OCI-LY3 (cell line): ENCODE measurements at regions not wholly inside any gene's neighbourhood (a gene's known extent, or its start where the extent isn't known, plus 50 kb on each side); places are given as distances from the start of the nearest gene placed in this dataset.

Experiments used
- EZH2phosphoT487 ChIP-seq: fragments of 200-600 bp; shearing (Covaris generic); IDR thresholded peaks from 2 replicates; pipeline ENCODE4 v1.6.1; 2018; ENCODE audit warnings: antibody characterized with exemption, mixed run types, low read depth
- TF ChIP-seq, protein P1 (sequence below): fragments of 200-600, 300-600 bp; sonication (generic); IDR thresholded peaks from 2 replicates; pipeline ENCODE4 v1.5.1; 2014; ENCODE audit warnings: antibody characterized with exemption, low read length, low read depth

DNA sequence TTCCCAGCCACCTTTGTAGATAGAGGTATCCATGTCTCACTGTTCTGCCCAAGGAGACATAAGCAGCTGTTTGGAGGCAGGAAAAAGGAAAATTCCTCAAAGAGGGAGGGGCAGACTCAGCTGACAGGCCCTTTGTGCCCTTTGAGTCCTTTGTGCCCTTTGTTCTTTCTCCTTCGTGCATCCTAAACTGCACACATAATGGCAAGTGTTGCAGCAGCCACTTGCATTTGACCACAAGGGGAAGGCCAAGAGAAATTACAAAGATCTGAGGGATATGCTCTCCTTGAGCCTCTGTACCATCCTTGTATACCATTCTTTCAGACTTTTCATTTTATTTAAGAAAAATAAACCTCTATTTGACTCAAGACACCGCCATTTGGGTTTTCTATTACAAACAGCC lies 71.8 kb upstream of the PKN2 start:
- TF ChIP-seq EZH2phosphoT487: no peak
- TF ChIP-seq, protein P1, sequence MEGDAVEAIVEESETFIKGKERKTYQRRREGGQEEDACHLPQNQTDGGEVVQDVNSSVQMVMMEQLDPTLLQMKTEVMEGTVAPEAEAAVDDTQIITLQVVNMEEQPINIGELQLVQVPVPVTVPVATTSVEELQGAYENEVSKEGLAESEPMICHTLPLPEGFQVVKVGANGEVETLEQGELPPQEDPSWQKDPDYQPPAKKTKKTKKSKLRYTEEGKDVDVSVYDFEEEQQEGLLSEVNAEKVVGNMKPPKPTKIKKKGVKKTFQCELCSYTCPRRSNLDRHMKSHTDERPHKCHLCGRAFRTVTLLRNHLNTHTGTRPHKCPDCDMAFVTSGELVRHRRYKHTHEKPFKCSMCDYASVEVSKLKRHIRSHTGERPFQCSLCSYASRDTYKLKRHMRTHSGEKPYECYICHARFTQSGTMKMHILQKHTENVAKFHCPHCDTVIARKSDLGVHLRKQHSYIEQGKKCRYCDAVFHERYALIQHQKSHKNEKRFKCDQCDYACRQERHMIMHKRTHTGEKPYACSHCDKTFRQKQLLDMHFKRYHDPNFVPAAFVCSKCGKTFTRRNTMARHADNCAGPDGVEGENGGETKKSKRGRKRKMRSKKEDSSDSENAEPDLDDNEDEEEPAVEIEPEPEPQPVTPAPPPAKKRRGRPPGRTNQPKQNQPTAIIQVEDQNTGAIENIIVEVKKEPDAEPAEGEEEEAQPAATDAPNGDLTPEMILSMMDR: no peak
